ENCODE measurements at regions not wholly inside any gene's neighbourhood (a gene's known extent, or its start where the extent isn't known, plus 50 kb on each side); places are given as distances from the start of the nearest gene placed in this dataset.

GRCh38 chr1:62386351-62387121 is 50.3 kb upstream of the USP1 start (continued):
- TF ChIP-seq KLF6 (CRISPR knock-in tag; IDR thresholded peaks at IDR 0.05) (0 out of 2 replicates have a peak, but pooled peaks have one; percentile 25), NR2F2 (IDR thresholded peaks at IDR 0.05; ENCODE audit: borderline replicate concordance, low read depth) (peak; percentile 44; the same call in 1 of the 2 replicates), ZIK1 (CRISPR knock-in tag; IDR thresholded peaks at IDR 0.05; ENCODE audit: borderline replicate concordance, low read depth) (no peak), PPARG (CRISPR knock-in tag; conservative IDR thresholded peaks at IDR 0.05) (0 out of 2 replicates have a peak, but pooled peaks have one; percentile 46), GATAD2A (CRISPR knock-in tag; IDR thresholded peaks at IDR 0.05) (peak; percentile 69), NCOA2 (CRISPR knock-in tag; IDR thresholded peaks at IDR 0.05) (peak; percentile 84; the same call in 1 of the 2 replicates), HOXD1 (CRISPR knock-in tag; IDR thresholded peaks at IDR 0.05) (peak; percentile 38; the same call in 1 of the 2 replicates), HNF4G (IDR thresholded peaks at IDR 0.05; ENCODE audit: borderline replicate concordance, low read depth, low read length) (peak; percentile 75), HNF4G (CRISPR knock-in tag; IDR thresholded peaks at IDR 0.05; ENCODE audit: borderline replicate concordance, low read depth) (no peak), THAP8 (CRISPR knock-in tag; IDR thresholded peaks at IDR 0.05; ENCODE audit: borderline replicate concordance) (no peak), TCF7 (IDR thresholded peaks at IDR 0.05; ENCODE audit: low read depth) (peak; percentile 84), MIXL1 (CRISPR knock-in tag; IDR thresholded peaks at IDR 0.05) (0 out of 2 replicates have a peak, but pooled peaks have one; percentile 18), NR2F1 (CRISPR knock-in tag; IDR thresholded peaks at IDR 0.05) (no peak), EHMT2 (IDR thresholded peaks at IDR 0.05; ENCODE audit: borderline replicate concordance, low read depth, low read length) (peak; percentile 54; the same call in 1 of the 2 replicates), HDAC2 (CRISPR knock-in tag; IDR thresholded peaks at IDR 0.05) (peak; percentile 67), SOX13 (IDR thresholded peaks at IDR 0.05) (peak; percentile 74; the same call in 1 of the 2 replicates), SOX13 (CRISPR knock-in tag; conservative IDR thresholded peaks at IDR 0.05 in 1 of 2, IDR thresholded peaks at IDR 0.05 in 1 of 2) (peak in 1 of 2 experiments; percentile 95; a peak in 2 of 4 replicates), KIAA2018 (CRISPR knock-in tag; IDR thresholded peaks at IDR 0.05; ENCODE audit: borderline replicate concordance) (no peak), SP140L (CRISPR knock-in tag; IDR thresholded peaks at IDR 0.05; ENCODE audit: borderline replicate concordance) (no peak), NFIC (IDR thresholded peaks at IDR 0.05; ENCODE audit: low read length) (peak; percentile 70; the same call in 1 of the 2 replicates), SMAD3 (CRISPR knock-in tag; IDR thresholded peaks at IDR 0.05) (0 out of 2 replicates have a peak, but pooled peaks have one; percentile 38)
